ENCODE measurements at regions not wholly inside any gene's neighbourhood (a gene's known extent, or its start where the extent isn't known, plus 50 kb on each side); places are given as distances from the start of the nearest gene placed in this dataset.

GRCh38 chr5:158147227-158147626 lies 288.3 kb upstream of the CLINT1 start:
- no peaks in the 10 kb centered on the region for H3K36me3 ChIP-seq (ENCODE audit: control insufficient read depth in 2 of 2, insufficient read depth in 2 of 2, low read length in 1 of 2)
- H4K20me1 ChIP-seq (ENCODE audit: control insufficient read depth, insufficient read depth): no peaks in the 10 kb centered on the region
- no peaks in the 10 kb centered on the region for H3K27me3 ChIP-seq (replicated peaks in 1 of 2; ENCODE audit: control insufficient read depth in 2 of 2, insufficient read depth in 2 of 2, low read length in 1 of 2)
- H3K27ac ChIP-seq (ENCODE audit: control insufficient read depth, insufficient read depth): no peak overlapping the region
- H3K9ac ChIP-seq (ENCODE audit: control insufficient read depth, insufficient read depth, low read length): no peak overlapping the region
- H3K4me1 ChIP-seq (ENCODE audit: control insufficient read depth, insufficient read depth, low read length): no peaks in the 10 kb centered on the region
- no peak for DNase-seq (ENCODE audit: low read depth, low spot score)
- 26% methylated on average over 1 of the region's 1 CpG for WGBS (ENCODE audit: insufficient coverage, insufficient replicate concordance, low lambda C conversion rate, missing lambda C conversion rate)
- ChIA-PET SMC1A (ENCODE audit: uncharacterized antibody, unreplicated experiment) (no interaction called here), RAD21 (ENCODE audit: unreplicated experiment) (no interaction called here), POLR2A (no interaction called here), CTCF (interaction anchor here (1.4 kb wide), 1 partner anchor 72 kb away, joined by 3 read pairs; no protein-coding TSS in a partner anchor)
- TF ChIP-seq, protein P1, sequence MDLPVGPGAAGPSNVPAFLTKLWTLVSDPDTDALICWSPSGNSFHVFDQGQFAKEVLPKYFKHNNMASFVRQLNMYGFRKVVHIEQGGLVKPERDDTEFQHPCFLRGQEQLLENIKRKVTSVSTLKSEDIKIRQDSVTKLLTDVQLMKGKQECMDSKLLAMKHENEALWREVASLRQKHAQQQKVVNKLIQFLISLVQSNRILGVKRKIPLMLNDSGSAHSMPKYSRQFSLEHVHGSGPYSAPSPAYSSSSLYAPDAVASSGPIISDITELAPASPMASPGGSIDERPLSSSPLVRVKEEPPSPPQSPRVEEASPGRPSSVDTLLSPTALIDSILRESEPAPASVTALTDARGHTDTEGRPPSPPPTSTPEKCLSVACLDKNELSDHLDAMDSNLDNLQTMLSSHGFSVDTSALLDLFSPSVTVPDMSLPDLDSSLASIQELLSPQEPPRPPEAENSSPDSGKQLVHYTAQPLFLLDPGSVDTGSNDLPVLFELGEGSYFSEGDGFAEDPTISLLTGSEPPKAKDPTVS (IDR thresholded peaks at IDR 0.05; ENCODE audit: low read depth, low read length): no peak
- TF ChIP-seq NR2C2 (IDR thresholded peaks at IDR 0.05; ENCODE audit: borderline replicate concordance, control insufficient read depth, insufficient read length, low read depth) (no peak), STAT1 (conservative IDR thresholded peaks at IDR 0.05) (no peak), HDAC2 (IDR thresholded peaks at IDR 0.05) (no peak), POLR2A (IDR thresholded peaks at IDR 0.05; ENCODE audit: low read depth, low read length) (no peak), WRNIP1 (IDR thresholded peaks at IDR 0.05; ENCODE audit: borderline replicate concordance, low read depth, low read length) (no peak), CEBPB (IDR thresholded peaks at IDR 0.05; ENCODE audit: borderline replicate concordance in 1 of 2, low read depth in 2 of 2, low read length in 2 of 2) (no peak)
- no peak for ATAC-seq
- H3K79me2 ChIP-seq (ENCODE audit: control insufficient read depth, insufficient read depth, low read length): no peaks in the 10 kb centered on the region
- in situ Hi-C loops (cut with MboI): no loop called here
- no peak overlapping the region for H3K4me3 ChIP-seq
- BruUV-seq (replicated peaks): no TSS peak
- no peaks in the 10 kb centered on the region for H3K9me3 ChIP-seq (replicated peaks; ENCODE audit: control insufficient read depth, insufficient read depth, low read length)
- H2AFZ ChIP-seq (ENCODE audit: control insufficient read depth, low read depth, low read length): no peak overlapping the region
- FAIRE-seq: no peak
- intact Hi-C loops (cut with micrococcal nuclease; ENCODE audit: unreplicated experiment): no loop called here
- no peak overlapping the region for H3K4me2 ChIP-seq (ENCODE audit: control insufficient read depth, insufficient read depth)

DNA sequence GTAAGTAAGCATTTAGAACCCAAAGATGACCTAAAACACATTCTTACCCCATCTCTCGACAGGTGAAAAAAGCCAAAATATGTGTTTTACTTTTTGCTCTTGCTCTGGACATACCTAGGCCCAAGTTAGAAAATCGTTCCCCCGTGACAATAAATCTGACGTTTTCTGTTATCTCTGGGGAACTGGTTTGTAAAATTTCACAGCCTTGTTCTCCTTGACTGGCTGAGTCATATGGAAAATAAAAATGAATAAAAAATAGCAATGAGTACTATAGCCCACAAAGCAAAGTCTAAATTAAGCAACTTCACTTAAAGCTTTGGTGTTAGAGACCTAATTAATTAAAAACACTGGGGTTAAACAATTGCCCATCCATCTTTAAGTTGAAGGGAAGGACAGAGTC lies 286.9 kb upstream of the CLINT1 start:
- WGBS (ENCODE audit: insufficient coverage, insufficient replicate concordance, low lambda C conversion rate, missing lambda C conversion rate): 30% methylated on average over 4 of the region's 4 CpGs
- H3K9me3 ChIP-seq (replicated peaks; ENCODE audit: control insufficient read depth, insufficient read depth, low read length): no peaks in the 10 kb centered on the region
- no peaks in the 10 kb centered on the region for H4K20me1 ChIP-seq (ENCODE audit: control insufficient read depth, insufficient read depth)
- H2AFZ ChIP-seq (ENCODE audit: control insufficient read depth, low read depth, low read length): no peak overlapping the region
- RAD21 ChIA-PET (ENCODE audit: unreplicated experiment): no interaction called here
- intact Hi-C loops (cut with micrococcal nuclease; ENCODE audit: unreplicated experiment) (no loop called here), in situ Hi-C loops (cut with MboI) (no loop called here)
- no peaks in the 10 kb centered on the region for H3K36me3 ChIP-seq (ENCODE audit: control insufficient read depth in 2 of 2, insufficient read depth in 2 of 2, low read length in 1 of 2)
- H3K27ac ChIP-seq (ENCODE audit: control insufficient read depth, insufficient read depth): no peak overlapping the region
- POLR2A ChIA-PET: interaction anchor here (0.7 kb wide), 1 partner anchor 1437 kb away, joined by 4 read pairs; no protein-coding TSS in a partner anchor
- H3K4me1 ChIP-seq (ENCODE audit: control insufficient read depth, insufficient read depth, low read length): no peaks in the 10 kb centered on the region
- ATAC-seq (peak; percentile 46), DNase-seq (ENCODE audit: low read depth, low spot score) (no peak), FAIRE-seq (no peak)
- CTCF ChIA-PET: no interaction called here
- H3K27me3 ChIP-seq (replicated peaks in 1 of 2; ENCODE audit: control insufficient read depth in 2 of 2, insufficient read depth in 2 of 2, low read length in 1 of 2): no peaks in the 10 kb centered on the region
- SMC1A ChIA-PET (ENCODE audit: uncharacterized antibody, unreplicated experiment): no interaction called here
- no TSS peak for BruUV-seq (replicated peaks)
- no peaks in the 10 kb centered on the region for H3K79me2 ChIP-seq (ENCODE audit: control insufficient read depth, insufficient read depth, low read length)
- H3K4me2 ChIP-seq (ENCODE audit: control insufficient read depth, insufficient read depth): no peak overlapping the region
- no peak overlapping the region for H3K4me3 ChIP-seq
- H3K9ac ChIP-seq (ENCODE audit: control insufficient read depth, insufficient read depth, low read length): no peak overlapping the region
- TF ChIP-seq WRNIP1 (IDR thresholded peaks at IDR 0.05; ENCODE audit: borderline replicate concordance, low read depth, low read length) (no peak), FOS (IDR thresholded peaks at IDR 0.05; ENCODE audit: borderline replicate concordance, extremely low read depth, insufficient read length) (no peak), HDAC6 (IDR thresholded peaks at IDR 0.05; ENCODE audit: unreplicated experiment) (no peak), ZNF592 (IDR thresholded peaks at IDR 0.05) (0 out of 2 replicates have a peak, but pooled peaks have one; percentile 12), MTA2 (IDR thresholded peaks at IDR 0.05; ENCODE audit: low read depth) (peak; percentile 81), RBBP5 (conservative IDR thresholded peaks at IDR 0.05) (no peak), ASH2L (IDR thresholded peaks at IDR 0.05; ENCODE audit: borderline replicate concordance, low read depth) (no peak), BRCA1 (IDR thresholded peaks at IDR 0.05; ENCODE audit: low read depth, low read length) (no peak), CHD2 (IDR thresholded peaks at IDR 0.05; ENCODE audit: borderline replicate concordance, low read depth, low read length) (no peak)
